B cell (primary cell): ENCODE measurements at regions not wholly inside any gene's neighbourhood (a gene's known extent, or its start where the extent isn't known, plus 50 kb on each side); places are given as distances from the start of the nearest gene placed in this dataset.

Experiments used
- CTCF ChIP-seq: fragments of 200-600 bp; IDR thresholded peaks from one replicate; pipeline ENCODE4 v1.8.0; 2022; ENCODE audit warnings: antibody characterized with exemption, mild to moderate bottlenecking
- EZH2 ChIP-seq: IDR thresholded peaks from 2 replicates; pipeline ENCODE4 v1.6.1; 2012; ENCODE audit warnings: borderline replicate concordance, low read depth, mild to moderate bottlenecking, moderate library complexity, low read length; ENCODE audit not compliant: insufficient read depth, poor library complexity, severe bottlenecking

- TF ChIP-seq CTCF (no peak), EZH2 (no peak)
Measured at GRCh38 chr4:101670370-101670769, 120.2 kb upstream of the BANK1 start.
